GM23248 (cell line): ENCODE measurements at regions not wholly inside any gene's neighbourhood (a gene's known extent, or its start where the extent isn't known, plus 50 kb on each side); places are given as distances from the start of the nearest gene placed in this dataset.

Source experiments
- DNase-seq: peaks from one replicate; pipeline ENCODE4 v3.0.0-alpha.2; 2015
- H2AFZ ChIP-seq: fragments of 200-600 bp; sonication (generic); 2 replicates; pipeline ENCODE4 v1.6.1; 2016; ENCODE audit warnings: antibody characterized with exemption
- H3F3A ChIP-seq: fragments of 200-600 bp; sonication (generic); 2 replicates; pipeline ENCODE4 v1.6.1; 2016; ENCODE audit warnings: mild to moderate bottlenecking, antibody characterized with exemption, mixed run types; ENCODE audit not compliant: insufficient read depth
- H3K27ac ChIP-seq: fragments of 200-600 bp; sonication (generic); 2 replicates; pipeline ENCODE4 v1.5.1; 2016; ENCODE audit warnings: mild to moderate bottlenecking
- H3K27me3 ChIP-seq: fragments of 200-600 bp; sonication (generic); replicated peaks from 2 replicates; pipeline ENCODE4 v1.6.1; 2016; ENCODE audit warnings: mild to moderate bottlenecking; ENCODE audit not compliant: insufficient read depth
- H3K36me3 ChIP-seq: fragments of 200-600 bp; sonication (generic); 2 replicates; pipeline ENCODE4 v1.6.1; 2016; ENCODE audit warnings: low read depth, mild to moderate bottlenecking
- H3K4me1 ChIP-seq: fragments of 200-600 bp; sonication (generic); 2 replicates; pipeline ENCODE4 v1.6.1; 2016; ENCODE audit warnings: mild to moderate bottlenecking; ENCODE audit not compliant: insufficient read depth
- H3K4me2 ChIP-seq: fragments of 200-600 bp; sonication (generic); one replicate; pipeline ENCODE4 v1.6.1; 2016; ENCODE audit warnings: mild to moderate bottlenecking; ENCODE audit not compliant: unreplicated experiment
- H3K4me3 ChIP-seq: fragments of 200-600 bp; sonication (generic); 2 replicates; pipeline ENCODE4 v1.5.1; 2016; ENCODE audit warnings: mild to moderate bottlenecking
- H3K79me2 ChIP-seq: fragments of 200-600 bp; sonication (generic); 2 replicates; pipeline ENCODE4 v1.6.1; 2016; ENCODE audit warnings: mild to moderate bottlenecking; ENCODE audit not compliant: insufficient read depth
- H3K9ac ChIP-seq: fragments of 200-600 bp; sonication (generic); 2 replicates; pipeline ENCODE4 v1.6.1; 2016; ENCODE audit warnings: mild to moderate bottlenecking
- H3K9me2 ChIP-seq: fragments of 200-600 bp; sonication (generic); 2 replicates; pipeline ENCODE4 v1.6.1; 2016; ENCODE audit warnings: mixed run types, mild to moderate bottlenecking, moderate library complexity; ENCODE audit not compliant: insufficient read depth
- H3K9me3 ChIP-seq: fragments of 200-600 bp; sonication (generic); one replicate; pipeline ENCODE4 v1.6.1; 2017; ENCODE audit warnings: low read depth
- H4K20me1 ChIP-seq: fragments of 200-600 bp; sonication (generic); 2 replicates; pipeline ENCODE4 v1.6.0; 2016; ENCODE audit not compliant: insufficient read depth
- EZH2 ChIP-seq: fragments of 200-600 bp; sonication (generic); IDR thresholded peaks from 2 replicates; pipeline ENCODE4 v1.6.1; 2018; ENCODE audit warnings: antibody characterized with exemption, mild to moderate bottlenecking; ENCODE audit not compliant: insufficient read depth, poor library complexity, severe bottlenecking
- EZH2phosphoT487 ChIP-seq: fragments of 200-600 bp; sonication (generic); IDR thresholded peaks from 2 replicates; pipeline ENCODE4 v1.6.1; 2018; ENCODE audit warnings: antibody characterized with exemption, moderate library complexity, mild to moderate bottlenecking, low read depth; ENCODE audit not compliant: insufficient read depth
- WGBS, 2 experiments: methylation state at CpG; one replicate each; pipeline ENCODE4 v1.1.6; 2015 to 2017; ENCODE audit warnings: low lambda C conversion rate in 2 of 2, low coverage in 1 of 2; ENCODE audit errors: missing lambda C conversion rate in 2 of 2; 5-methylcytosine and 5-hydroxymethylcytosine counted together
- in situ Hi-C: fragments of 300-500 bp; cut with MboI; formaldehyde crosslinking; loops from 2 replicates; pipeline ENCODE4 v1.15.0; 2020

DNA sequence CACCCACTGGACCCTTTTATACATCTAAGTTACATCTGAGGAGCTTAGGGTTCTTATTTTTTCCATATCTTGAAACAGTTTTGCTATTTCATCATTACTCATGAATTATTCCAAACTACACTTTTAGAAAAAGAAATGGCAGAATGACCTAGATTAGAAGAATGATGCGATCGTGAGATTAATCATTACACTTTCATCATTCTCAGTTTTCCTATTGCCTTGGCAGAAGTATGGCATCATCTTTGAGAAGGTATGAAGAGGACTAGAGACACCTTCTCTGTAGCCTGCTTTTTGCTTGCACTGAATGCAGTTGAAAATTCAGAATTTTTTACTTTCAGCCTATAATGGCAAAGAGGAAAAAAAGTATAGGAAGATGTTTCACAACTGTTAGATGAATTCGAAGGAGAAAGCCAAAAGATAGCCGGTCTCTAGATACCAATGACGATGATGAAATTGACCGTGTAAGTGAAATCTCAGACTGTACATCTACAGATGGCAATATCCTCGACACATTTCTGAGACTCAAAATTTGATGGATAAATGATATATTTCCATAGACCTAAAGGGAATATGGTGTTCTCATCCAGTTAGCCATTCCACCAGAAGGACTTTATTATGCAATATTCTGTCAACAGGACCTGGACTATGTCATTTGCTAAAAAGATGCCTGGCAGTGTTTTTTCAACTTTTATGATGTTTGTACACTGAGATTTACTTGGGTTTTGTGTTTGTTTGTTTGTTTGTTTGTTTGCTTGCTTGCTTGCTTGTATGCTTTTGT lies 191.8 kb downstream of the TOMM20 start:
- Histone ChIP-seq H3K27ac (no peak overlapping the region), H3K4me3 (no peak overlapping the region), H3K9ac (no peak overlapping the region), H3K27me3 (no peaks in the 10 kb centered on the region), H3K36me3 (no peaks in the 10 kb centered on the region), H2AFZ (no peak overlapping the region), H3K4me1 (peaks cover 14% of the 10 kb centered on the region), H3F3A (peaks cover 18% of the 10 kb centered on the region), H3K9me2 (no peaks in the 10 kb centered on the region), H4K20me1 (no peaks in the 10 kb centered on the region), H3K9me3 (no peaks in the 10 kb centered on the region), H3K79me2 (no peaks in the 10 kb centered on the region), H3K4me2 (no peak overlapping the region)
- DNase-seq = no peak
- 97 to 99% methylated on average over 7 of the region's 7 CpGs for WGBS, 2 experiments
- in situ Hi-C loops = no loop called here
- TF ChIP-seq EZH2phosphoT487 = no peak
- TF ChIP-seq EZH2 = no peak

- 56 to 60% methylated on average over 7 of the region's 7 CpGs for WGBS, 2 experiments
- in situ Hi-C loops = no loop called here
These were observed 194.0 kb downstream of the TOMM20 start for GRCh38 chr1:234934611-234935033.

GRCh38 chr1:234933475-234933874 lies 195.2 kb downstream of the TOMM20 start:
- TF ChIP-seq EZH2phosphoT487 (no peak), EZH2 (no peak)
- H3K4me2 ChIP-seq = peak overlapping the region; percentile 56
- no peaks in the 10 kb centered on the region for H4K20me1 ChIP-seq
- peak overlapping the region; percentile 45 for H3K27ac ChIP-seq
- no peaks in the 10 kb centered on the region for H3K36me3 ChIP-seq
- peak overlapping the region; percentile 17; the same call in 1 of the 2 replicates for H3K4me3 ChIP-seq
- 15 to 18% methylated on average over 2 of the region's 2 CpGs for WGBS, 2 experiments
- no peaks in the 10 kb centered on the region for H3K27me3 ChIP-seq
- in situ Hi-C loops = no loop called here
- peaks cover 14% of the 10 kb centered on the region for H3K4me1 ChIP-seq
- no peaks in the 10 kb centered on the region for H3K9me2 ChIP-seq
- H2AFZ ChIP-seq = no peak overlapping the region
- H3F3A ChIP-seq = peaks cover 18% of the 10 kb centered on the region
- no peaks in the 10 kb centered on the region for H3K9me3 ChIP-seq
- H3K9ac ChIP-seq = no peak overlapping the region
- peak; percentile 90 for DNase-seq
- H3K79me2 ChIP-seq = no peaks in the 10 kb centered on the region

More at GRCh38 chr1:234934611-234935033, 194.0 kb downstream of the TOMM20 start:
- H3K9me2 ChIP-seq = no peaks in the 10 kb centered on the region
- H3K27me3 ChIP-seq = no peaks in the 10 kb centered on the region
- H3K9me3 ChIP-seq = no peaks in the 10 kb centered on the region
- H3K4me3 ChIP-seq = no peak overlapping the region
- peak; percentile 61 for DNase-seq
- H3K9ac ChIP-seq = no peak overlapping the region
- H2AFZ ChIP-seq = no peak overlapping the region
- no peaks in the 10 kb centered on the region for H3K79me2 ChIP-seq
- H3K4me2 ChIP-seq = no peak overlapping the region
- H3K27ac ChIP-seq = no peak overlapping the region
- H4K20me1 ChIP-seq = no peaks in the 10 kb centered on the region
- no peak for TF ChIP-seq EZH2phosphoT487
- no peaks in the 10 kb centered on the region for H3K36me3 ChIP-seq
- H3K4me1 ChIP-seq = peaks cover 14% of the 10 kb centered on the region
- H3F3A ChIP-seq = peaks cover 18% of the 10 kb centered on the region

- no peak overlapping the region for H2AFZ ChIP-seq
- WGBS, 2 experiments = 83 to 87% methylated on average over 15 of the region's 15 CpGs
- H3K9ac ChIP-seq = no peak overlapping the region
These were observed 195.9 kb downstream of the TOMM20 start for GRCh38 chr1:234932511-234933430.

More at GRCh38 chr1:234932511-234933430, 195.9 kb downstream of the TOMM20 start:
- Histone ChIP-seq H3K9me3 (no peaks in the 10 kb centered on the region), H3K4me2 (peak overlapping the region; percentile 56), H3K27ac (peak overlapping the region; percentile 45), H3K4me3 (peak overlapping the region; percentile 17; the same call in 1 of the 2 replicates), H3K79me2 (no peaks in the 10 kb centered on the region), H4K20me1 (no peaks in the 10 kb centered on the region), H3K4me1 (peaks cover 14% of the 10 kb centered on the region), H3K36me3 (no peaks in the 10 kb centered on the region), H3F3A (peaks cover 18% of the 10 kb centered on the region), H3K9me2 (no peaks in the 10 kb centered on the region), H3K27me3 (no peaks in the 10 kb centered on the region)
- DNase-seq = no peak
- in situ Hi-C loops = no loop called here
- no peak for TF ChIP-seq EZH2phosphoT487
- no peak for TF ChIP-seq EZH2
